ENCODE measurements at regions not wholly inside any gene's neighbourhood (a gene's known extent, or its start where the extent isn't known, plus 50 kb on each side); places are given as distances from the start of the nearest gene placed in this dataset.

- TF ChIP-seq HMGXB4 (CRISPR knock-in tag; IDR thresholded peaks at IDR 0.05) (no peak), ZNF512 (CRISPR knock-in tag; IDR thresholded peaks at IDR 0.05; ENCODE audit: borderline replicate concordance) (no peak), ZNF532 (CRISPR knock-in tag; IDR thresholded peaks at IDR 0.05; ENCODE audit: borderline replicate concordance) (no peak), PREB (CRISPR knock-in tag; IDR thresholded peaks at IDR 0.05; ENCODE audit: borderline replicate concordance) (no peak)
Observed at GRCh38 chr19:30795727-30796126, 423.5 kb downstream of the ZNF536 start (continued).

GRCh38 chr19:30792561-30793505 is 420.6 kb downstream of the ZNF536 start:
- Mint-ChIP-seq H3K4me1 (peaks cover 4% of the 10 kb centered on the region), H3K27me3 (ENCODE audit: low read depth) (no peaks in the 10 kb centered on the region), H3K4me3 (no peak overlapping the region), H3K27ac (no peak overlapping the region), H3K9me3 (peaks cover 28% of the 10 kb centered on the region), H3K36me3 (peaks cover 13% of the 10 kb centered on the region)
- DNase-seq (ENCODE audit: low spot score) (no peak), ATAC-seq (no peak)
- ChIA-PET POLR2A (no interaction called here), CTCF (interaction anchor here (0.5 to 1.4 kb wide), 5 partner anchors 8 to 546 kb away, joined by 3 to 5 read pairs (median 3); no protein-coding TSS in a partner anchor)
- no peak for TF ChIP-seq OVOL2 (CRISPR knock-in tag; IDR thresholded peaks at IDR 0.05; ENCODE audit: borderline replicate concordance)
- no peak for TF ChIP-seq NR2C2 (CRISPR knock-in tag; IDR thresholded peaks at IDR 0.05)
- no peak for TF ChIP-seq NR1H2 (CRISPR knock-in tag; IDR thresholded peaks at IDR 0.05)
- no peak for TF ChIP-seq GRHL2 (CRISPR knock-in tag; IDR thresholded peaks at IDR 0.05; ENCODE audit: insufficient replicate concordance, severe bottlenecking)
- TF ChIP-seq AFF4 (CRISPR knock-in tag; IDR thresholded peaks at IDR 0.05; ENCODE audit: borderline replicate concordance) = no peak
- no peak for TF ChIP-seq MXD4 (CRISPR knock-in tag; IDR thresholded peaks at IDR 0.05; ENCODE audit: borderline replicate concordance)
- TF ChIP-seq TEAD4 (CRISPR knock-in tag; IDR thresholded peaks at IDR 0.05) = no peak
- no peak for TF ChIP-seq TP53 (CRISPR knock-in tag; IDR thresholded peaks at IDR 0.05)
- no peak for TF ChIP-seq HMGA2 (CRISPR knock-in tag; IDR thresholded peaks at IDR 0.05)
- no peak for TF ChIP-seq ELF4 (CRISPR knock-in tag; IDR thresholded peaks at IDR 0.05; ENCODE audit: low read depth)
- no peak for TF ChIP-seq ZSCAN18 (CRISPR knock-in tag; IDR thresholded peaks at IDR 0.05)
- TF ChIP-seq ATF6 (CRISPR knock-in tag; IDR thresholded peaks at IDR 0.05) = no peak
- no peak for TF ChIP-seq PRRX2 (CRISPR knock-in tag; IDR thresholded peaks at IDR 0.05)
